GM19372 (cell line): ENCODE measurements at regions not wholly inside any gene's neighbourhood (a gene's known extent, or its start where the extent isn't known, plus 50 kb on each side); places are given as distances from the start of the nearest gene placed in this dataset.
"Not testable (repeated sequence)": the region's sequence is repeated elsewhere in the genome, so short reads cannot be mapped to it uniquely, and the experiment has no call there.

Source experiments
- ATAC-seq: cut with Tn5 transposase; IDR thresholded peaks from one replicate; pipeline ENCODE4 v1.9.1; 2021; ENCODE audit warnings: mild to moderate bottlenecking, low read depth, moderate library complexity; ENCODE audit not compliant: unreplicated experiment

- ATAC-seq, result no peak
These were observed 197.2 kb downstream of the GRXCR1 start for GRCh38 chr4:43089730-43090129.

- no peak for ATAC-seq
These were observed 210.5 kb downstream of the GRXCR1 start for GRCh38 chr4:43103048-43103447.

- no peak for ATAC-seq
These were observed 219.6 kb downstream of the GRXCR1 start for GRCh38 chr4:43112139-43112538.

GRCh38 chr4:43113196-43113595, 220.7 kb downstream of the GRXCR1 start:
- no peak for ATAC-seq

GRCh38 chr4:43126595-43126994, 234.1 kb downstream of the GRXCR1 start:
- ATAC-seq, result no peak

- no peak for ATAC-seq
These were observed 237.9 kb downstream of the GRXCR1 start for GRCh38 chr4:43130228-43131021.

GRCh38 chr4:43132010-43132582, 239.6 kb downstream of the GRXCR1 start:
- ATAC-seq, result no peak

GRCh38 chr4:43133566-43133965, 241.1 kb downstream of the GRXCR1 start:
- ATAC-seq, result no peak

- ATAC-seq, result no peak
These were observed 244.2 kb downstream of the GRXCR1 start for GRCh38 chr4:43136752-43137151.

GRCh38 chr4:43146198-43146597, 253.7 kb downstream of the GRXCR1 start:
- ATAC-seq, result no peak

GRCh38 chr4:43148481-43148880, 256.0 kb downstream of the GRXCR1 start:
- ATAC-seq, result no peak

GRCh38 chr4:43163101-43163792, 270.7 kb downstream of the GRXCR1 start:
- ATAC-seq, result no peak

GRCh38 chr4:43189741-43190140, 297.2 kb downstream of the GRXCR1 start:
- no peak for ATAC-seq

- ATAC-seq, result not testable (repeated sequence)
These were observed 320.1 kb downstream of the GRXCR1 start for GRCh38 chr4:43212576-43212975.

- no peak for ATAC-seq
These were observed 331.3 kb downstream of the GRXCR1 start for GRCh38 chr4:43223820-43224219.

- no peak for ATAC-seq
These were observed 332.0 kb downstream of the GRXCR1 start for GRCh38 chr4:43224559-43224958.

GRCh38 chr4:43233321-43233720, 340.8 kb downstream of the GRXCR1 start:
- ATAC-seq, result no peak

GRCh38 chr4:43234626-43235415, 342.3 kb downstream of the GRXCR1 start:
- no peak for ATAC-seq

GRCh38 chr4:43238008-43238407, 345.5 kb downstream of the GRXCR1 start:
- no peak for ATAC-seq

GRCh38 chr4:43238585-43238984, 346.1 kb downstream of the GRXCR1 start:
- ATAC-seq, result no peak

- ATAC-seq, result no peak
These were observed 348.6 kb downstream of the GRXCR1 start for GRCh38 chr4:43241104-43241503.
